B cell (primary cell): ENCODE measurements at regions not wholly inside any gene's neighbourhood (a gene's known extent, or its start where the extent isn't known, plus 50 kb on each side); places are given as distances from the start of the nearest gene placed in this dataset.

Experiments used
- ATAC-seq: fragments of 200-7000 bp; cut with Tn5 transposase; one replicate; pipeline ENCODE4 v1.10.0; 2021; ENCODE audit warnings: low read depth, mild to moderate bottlenecking, moderate number of reproducible peaks, moderate library complexity
- CTCF ChIA-PET: fragments of 350-600 bp; sonication (Branson Sonifier 250); formaldehyde crosslinking; loops from one replicate; lab custom pipeline; 2021; ENCODE audit warnings: antibody characterized with exemption, inconsistent platforms; lab: Charles Lee
- POLR2A ChIA-PET: fragments of 350-600 bp; sonication (Branson Sonifier 250); formaldehyde crosslinking; loops from one replicate; lab custom pipeline; 2021; ENCODE audit warnings: antibody characterized with exemption; lab: Charles Lee
- DNase-seq: peaks from one replicate; pipeline ENCODE4 v3.0.0; 2013
- H2AFZ ChIP-seq: 2 replicates; pipeline ENCODE4 v1.6.1; 2012; ENCODE audit warnings: mild to moderate bottlenecking, low read depth, low read length; ENCODE audit not compliant: insufficient read depth, poor library complexity, severe bottlenecking
- H3K27ac ChIP-seq, 2 donors: 1 replicate in 1 of 2; 2 replicates in 1 of 2; pipeline ENCODE4 v1.5.1; 2012 to 2013; ENCODE audit warnings: low read length in 2 of 2, mild to moderate bottlenecking in 2 of 2, moderate library complexity in 1 of 2
- H3K27me3 ChIP-seq, 4 experiments: fragments of 200-600 bp in 1 of 4; sonication (generic) in 1 of 4; replicated peaks in 1 of 4; 1 replicate in 2 of 4; 2 replicates in 2 of 4; pipeline versions ENCODE4 v1.6.1 to v1.7.0; 2013 to 2016; ENCODE audit warnings: low read length in 3 of 4, mild to moderate bottlenecking in 2 of 4, mixed read lengths in 1 of 4, moderate library complexity in 1 of 4; ENCODE audit not compliant: insufficient read depth in 4 of 4, control insufficient read depth in 3 of 4; ENCODE audit errors: control extremely low read depth in 1 of 4
- H3K36me3 ChIP-seq, 2 experiments: replicated peaks in 1 of 2; 1 replicate in 1 of 2; 2 replicates in 1 of 2; pipeline versions ENCODE4 v1.6.1 to v1.7.1; 2013; ENCODE audit warnings: low read length in 1 of 2; ENCODE audit not compliant: insufficient read depth in 2 of 2, control insufficient read depth in 1 of 2; ENCODE audit errors: control extremely low read depth in 1 of 2, extremely low read depth in 1 of 2
- H3K4me1 ChIP-seq, 2 donors: fragments of 200-600 bp in 1 of 2; sonication (generic) in 1 of 2; 1 replicate in 1 of 2; 2 replicates in 1 of 2; pipeline versions ENCODE4 v1.5.1 to v1.6.1; 2013 to 2017; ENCODE audit warnings: low read length in 2 of 2; ENCODE audit not compliant: control insufficient read depth in 2 of 2, insufficient read depth in 2 of 2
- H3K4me2 ChIP-seq: replicated peaks from 2 replicates; pipeline ENCODE3; 2012; ENCODE audit warnings: mild to moderate bottlenecking, low read depth, low read length; ENCODE audit not compliant: poor library complexity, severe bottlenecking
- H3K4me3 ChIP-seq, 5 experiments: fragments of 200-600 bp in 1 of 5; sonication (generic) in 1 of 5; 1 replicate in 3 of 5; 2 replicates in 2 of 5; pipeline versions ENCODE4 v1.5.1 to v1.7.0; 2011 to 2016; ENCODE audit warnings: low read length in 4 of 5, mild to moderate bottlenecking in 4 of 5, low read depth in 2 of 5, control low read depth in 1 of 5, moderate library complexity in 1 of 5; ENCODE audit not compliant: insufficient read depth in 1 of 5; ENCODE audit errors: control extremely low read depth in 1 of 5, extremely low read depth in 1 of 5
- H3K79me2 ChIP-seq: fragments of 200-600 bp; sonication (generic); one replicate; pipeline ENCODE4 v1.6.0; 2016; ENCODE audit warnings: low read length; ENCODE audit not compliant: control insufficient read depth, insufficient read depth
- H3K9ac ChIP-seq: fragments of 200-600 bp; sonication (generic); 2 replicates; pipeline ENCODE4 v1.6.1; 2017; ENCODE audit warnings: mild to moderate bottlenecking, low read length, moderate library complexity
- H3K9me3 ChIP-seq, 3 donors: one replicate each; pipeline versions ENCODE4 v1.6.1 to v1.7.1; 2013; ENCODE audit warnings: low read length in 2 of 3; ENCODE audit not compliant: control insufficient read depth in 2 of 3, insufficient read depth in 1 of 3; ENCODE audit errors: control extremely low read depth in 1 of 3
- H4K20me1 ChIP-seq: 2 replicates; pipeline ENCODE4 v1.6.0; 2012; ENCODE audit warnings: mild to moderate bottlenecking, low read length; ENCODE audit not compliant: insufficient read depth, control insufficient read depth, poor library complexity, severe bottlenecking
- H3K27ac Mint-ChIP-seq: one replicate; pipeline ENCODE4 v1.8.0; 2021; ENCODE audit warnings: mixed read lengths
- H3K27me3 Mint-ChIP-seq: one replicate; pipeline ENCODE4 v1.8.0; 2021; ENCODE audit warnings: mixed read lengths
- H3K4me1 Mint-ChIP-seq: one replicate; pipeline ENCODE4 v1.8.0; 2021; ENCODE audit warnings: mixed read lengths
- H3K4me3 Mint-ChIP-seq: one replicate; pipeline ENCODE4 v1.8.0; 2021; ENCODE audit warnings: mixed read lengths
- H3K9me3 Mint-ChIP-seq: one replicate; pipeline ENCODE4 v1.8.0; 2022; ENCODE audit warnings: mixed read lengths; ENCODE audit not compliant: insufficient read depth
- EZH2 ChIP-seq: IDR thresholded peaks from 2 replicates; pipeline ENCODE4 v1.6.1; 2012; ENCODE audit warnings: borderline replicate concordance, low read depth, mild to moderate bottlenecking, moderate library complexity, low read length; ENCODE audit not compliant: insufficient read depth, poor library complexity, severe bottlenecking
- WGBS: methylation state at CpG from one replicate; pipeline ENCODE4 v1.1.5; 2013; ENCODE audit warnings: missing lambda C conversion rate; ENCODE audit not compliant: insufficient coverage; 5-methylcytosine and 5-hydroxymethylcytosine counted together
- intact Hi-C: fragments of 100-400 bp; cut with micrococcal nuclease; formaldehyde crosslinking; loops from one replicate; pipeline ENCODE4 v1.10.0; 2022
- TF ChIP-seq, protein P1 (sequence below): fragments of 200-600 bp; IDR thresholded peaks from one replicate; pipeline ENCODE4 v1.8.0; 2022; ENCODE audit warnings: antibody characterized with exemption, mild to moderate bottlenecking

DNA sequence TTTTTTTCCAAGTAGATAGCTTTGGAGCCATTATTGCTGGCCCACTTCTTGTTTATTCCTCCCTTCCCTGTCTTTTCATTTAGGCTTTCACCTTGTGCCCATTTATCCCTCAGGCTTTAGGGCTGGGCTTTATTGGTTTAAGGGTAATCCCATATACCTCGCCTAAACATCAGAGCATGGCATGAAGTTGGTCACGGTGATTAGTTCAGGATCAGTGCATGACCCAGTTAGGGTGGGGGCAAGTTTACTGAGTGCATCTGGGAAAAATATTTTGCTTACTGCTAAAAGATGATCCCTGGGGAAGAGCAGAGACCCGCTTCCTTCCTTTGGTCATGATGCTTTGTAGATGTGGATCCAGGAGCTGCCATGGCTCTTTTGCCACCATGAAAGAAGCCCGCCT is 153.3 kb upstream of the NECTIN1 start:
- no peak overlapping the region for H3K4me3 ChIP-seq
- H2AFZ ChIP-seq, result no peak overlapping the region
- Mint-ChIP-seq H3K9me3 (no peaks in the 10 kb centered on the region), H3K27ac (no peak overlapping the region), H3K4me1 (no peaks in the 10 kb centered on the region), H3K4me3 (no peak overlapping the region), H3K27me3 (peaks cover 19% of the 10 kb centered on the region)
- no peaks in the 10 kb centered on the region for H3K9me3 ChIP-seq
- H3K4me1 ChIP-seq, result no peaks in the 10 kb centered on the region
- H3K9ac ChIP-seq, result no peak overlapping the region
- no peaks in the 10 kb centered on the region for H3K36me3 ChIP-seq
- ChIA-PET CTCF (no interaction called here), POLR2A (no interaction called here)
- ATAC-seq, result no peak
- H4K20me1 ChIP-seq, result no peaks in the 10 kb centered on the region
- no peak overlapping the region for H3K4me2 ChIP-seq
- WGBS, result 92% methylated on average over 2 of the region's 4 CpGs
- no peak for DNase-seq
- TF ChIP-seq, protein P1, sequence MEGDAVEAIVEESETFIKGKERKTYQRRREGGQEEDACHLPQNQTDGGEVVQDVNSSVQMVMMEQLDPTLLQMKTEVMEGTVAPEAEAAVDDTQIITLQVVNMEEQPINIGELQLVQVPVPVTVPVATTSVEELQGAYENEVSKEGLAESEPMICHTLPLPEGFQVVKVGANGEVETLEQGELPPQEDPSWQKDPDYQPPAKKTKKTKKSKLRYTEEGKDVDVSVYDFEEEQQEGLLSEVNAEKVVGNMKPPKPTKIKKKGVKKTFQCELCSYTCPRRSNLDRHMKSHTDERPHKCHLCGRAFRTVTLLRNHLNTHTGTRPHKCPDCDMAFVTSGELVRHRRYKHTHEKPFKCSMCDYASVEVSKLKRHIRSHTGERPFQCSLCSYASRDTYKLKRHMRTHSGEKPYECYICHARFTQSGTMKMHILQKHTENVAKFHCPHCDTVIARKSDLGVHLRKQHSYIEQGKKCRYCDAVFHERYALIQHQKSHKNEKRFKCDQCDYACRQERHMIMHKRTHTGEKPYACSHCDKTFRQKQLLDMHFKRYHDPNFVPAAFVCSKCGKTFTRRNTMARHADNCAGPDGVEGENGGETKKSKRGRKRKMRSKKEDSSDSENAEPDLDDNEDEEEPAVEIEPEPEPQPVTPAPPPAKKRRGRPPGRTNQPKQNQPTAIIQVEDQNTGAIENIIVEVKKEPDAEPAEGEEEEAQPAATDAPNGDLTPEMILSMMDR, result no peak
- TF ChIP-seq EZH2, result no peak
- peaks cover 0 to 8% (median 0%) of the 10 kb centered on the region in 4 experiments for H3K27me3 ChIP-seq
- no peak overlapping the region for H3K27ac ChIP-seq
- H3K79me2 ChIP-seq, result no peaks in the 10 kb centered on the region
- intact Hi-C loops, result no loop called here

DNA sequence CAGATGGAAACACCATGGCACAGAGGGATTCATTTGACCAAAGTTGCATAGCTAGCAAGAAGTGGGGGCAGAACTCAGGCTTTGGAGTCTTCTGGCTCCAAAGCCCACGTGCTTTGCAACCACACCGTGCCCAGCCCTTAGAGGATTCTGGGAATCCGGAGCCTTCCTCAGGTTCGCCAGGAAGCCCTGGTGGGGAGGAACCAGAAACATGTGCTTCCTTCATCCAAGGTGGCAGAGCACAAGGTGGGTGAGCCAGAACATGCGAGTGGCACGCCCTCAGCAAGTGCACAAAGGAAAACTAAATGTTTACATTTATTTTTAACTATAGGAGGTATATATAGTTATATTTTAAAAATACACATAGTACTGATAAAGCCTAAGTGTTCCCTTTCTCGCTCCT is 151.9 kb upstream of the NECTIN1 start:
- Mint-ChIP-seq H3K27me3 (peaks cover 19% of the 10 kb centered on the region), H3K27ac (no peak overlapping the region), H3K4me1 (no peaks in the 10 kb centered on the region), H3K9me3 (no peaks in the 10 kb centered on the region), H3K4me3 (no peak overlapping the region)
- Histone ChIP-seq H3K36me3 (no peaks in the 10 kb centered on the region), H3K4me3 (no peak overlapping the region), H3K4me1 (no peaks in the 10 kb centered on the region), H3K4me2 (no peak overlapping the region), H3K79me2 (no peaks in the 10 kb centered on the region), H3K9ac (no peak overlapping the region), H3K27ac (no peak overlapping the region), H3K27me3 (peaks cover 0 to 11% (median 0%) of the 10 kb centered on the region in 4 experiments), H3K9me3 (no peaks in the 10 kb centered on the region), H4K20me1 (no peaks in the 10 kb centered on the region), H2AFZ (no peak overlapping the region)
- ChIA-PET CTCF (interaction anchor here (0.7 kb wide), 1 partner anchor 403 kb away, joined by 4 read pairs; no protein-coding TSS in a partner anchor), POLR2A (no interaction called here)
- ATAC-seq (no peak), DNase-seq (no peak)
- intact Hi-C loops, result no loop called here
- 15% methylated on average over 4 of the region's 7 CpGs for WGBS
- TF ChIP-seq, protein P1, result no peak
- TF ChIP-seq EZH2, result no peak
